ENCODE measurements at regions not wholly inside any gene's neighbourhood (a gene's known extent, or its start where the extent isn't known, plus 50 kb on each side); places are given as distances from the start of the nearest gene placed in this dataset.

DNA sequence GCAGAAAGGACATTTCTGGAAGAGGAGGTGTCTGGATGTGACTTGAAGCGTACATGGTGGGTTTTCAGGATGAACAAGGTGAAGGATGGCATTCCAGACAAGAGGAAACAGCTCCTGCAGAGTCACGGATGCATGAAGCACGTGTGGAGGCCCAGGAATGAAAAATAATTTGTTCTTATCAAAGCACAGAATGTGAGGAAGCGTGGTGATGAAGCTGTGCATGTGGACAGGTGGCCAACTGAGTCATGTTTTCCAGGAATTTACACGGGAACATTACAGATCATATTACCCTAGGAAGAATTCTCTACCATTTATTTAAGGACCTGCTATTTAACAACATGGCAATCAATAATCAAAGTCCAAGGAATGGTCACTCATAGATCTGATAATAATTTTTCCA is 413.2 kb upstream of the KLF6 start:
- H3K4me3 ChIP-seq (ENCODE audit: control insufficient read depth, low read depth, low read length): no peak overlapping the region
- DNase-seq (ENCODE audit: low read depth): no peak
- TF ChIP-seq, protein P1, sequence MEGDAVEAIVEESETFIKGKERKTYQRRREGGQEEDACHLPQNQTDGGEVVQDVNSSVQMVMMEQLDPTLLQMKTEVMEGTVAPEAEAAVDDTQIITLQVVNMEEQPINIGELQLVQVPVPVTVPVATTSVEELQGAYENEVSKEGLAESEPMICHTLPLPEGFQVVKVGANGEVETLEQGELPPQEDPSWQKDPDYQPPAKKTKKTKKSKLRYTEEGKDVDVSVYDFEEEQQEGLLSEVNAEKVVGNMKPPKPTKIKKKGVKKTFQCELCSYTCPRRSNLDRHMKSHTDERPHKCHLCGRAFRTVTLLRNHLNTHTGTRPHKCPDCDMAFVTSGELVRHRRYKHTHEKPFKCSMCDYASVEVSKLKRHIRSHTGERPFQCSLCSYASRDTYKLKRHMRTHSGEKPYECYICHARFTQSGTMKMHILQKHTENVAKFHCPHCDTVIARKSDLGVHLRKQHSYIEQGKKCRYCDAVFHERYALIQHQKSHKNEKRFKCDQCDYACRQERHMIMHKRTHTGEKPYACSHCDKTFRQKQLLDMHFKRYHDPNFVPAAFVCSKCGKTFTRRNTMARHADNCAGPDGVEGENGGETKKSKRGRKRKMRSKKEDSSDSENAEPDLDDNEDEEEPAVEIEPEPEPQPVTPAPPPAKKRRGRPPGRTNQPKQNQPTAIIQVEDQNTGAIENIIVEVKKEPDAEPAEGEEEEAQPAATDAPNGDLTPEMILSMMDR (IDR thresholded peaks at IDR 0.05; ENCODE audit: control insufficient read depth, insufficient read depth, low read depth, low read length, missing control alignments): no peak

DNA sequence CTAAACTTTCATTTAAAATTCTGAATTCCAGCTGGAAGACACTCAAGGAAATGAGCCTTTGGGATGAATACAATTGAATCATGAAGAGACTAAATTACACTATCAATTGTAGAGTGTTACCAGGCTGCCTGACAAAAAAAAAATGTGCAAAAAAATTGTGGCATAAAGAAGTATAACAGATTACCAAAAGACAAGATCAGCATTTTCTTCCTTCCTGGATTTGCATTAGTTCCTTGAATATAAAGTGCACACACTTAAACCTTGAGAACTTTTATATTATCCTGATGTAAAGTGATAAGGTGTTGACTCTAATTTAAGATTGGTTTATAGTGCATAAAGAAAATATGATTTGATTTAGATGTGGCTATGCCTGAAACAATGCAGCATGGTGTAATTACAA is 412.7 kb upstream of the KLF6 start:
- DNase-seq (ENCODE audit: low read depth): no peak
- H3K4me3 ChIP-seq (ENCODE audit: control insufficient read depth, low read depth, low read length): no peak overlapping the region
- TF ChIP-seq, protein P1 (IDR thresholded peaks at IDR 0.05; ENCODE audit: control insufficient read depth, insufficient read depth, low read depth, low read length, missing control alignments): no peak

DNA sequence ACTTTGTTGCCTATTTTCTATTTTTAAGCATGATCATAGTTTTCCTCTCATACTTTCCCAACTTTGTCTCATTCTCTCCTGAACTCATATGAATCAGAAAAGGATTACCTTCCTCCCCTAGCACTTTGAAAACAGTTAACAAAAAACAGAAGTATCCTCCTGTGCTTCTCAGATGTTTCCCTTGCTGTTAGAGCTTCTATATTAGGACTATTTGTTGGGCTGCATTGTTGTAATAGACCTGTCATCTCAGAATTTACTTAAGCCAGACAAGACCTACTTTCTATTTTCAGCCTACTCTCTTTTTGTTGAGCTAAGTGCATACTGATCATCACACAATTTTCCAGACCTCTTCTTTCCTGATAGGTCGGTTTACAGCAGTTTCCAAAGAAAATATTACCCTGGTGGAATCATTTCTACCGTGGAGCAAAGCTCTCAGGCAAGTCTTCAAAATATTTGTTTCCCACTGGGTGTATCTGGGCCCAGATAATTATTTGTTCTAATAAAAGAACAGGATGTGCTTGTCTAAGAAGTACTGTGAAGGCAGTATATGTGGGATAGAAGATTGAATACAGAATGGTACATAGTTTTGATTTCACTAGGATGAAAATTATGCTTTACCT is 411.9 kb upstream of the KLF6 start:
- no peak for DNase-seq (ENCODE audit: low read depth)
- H3K4me3 ChIP-seq (ENCODE audit: control insufficient read depth, low read depth, low read length): no peak overlapping the region
- TF ChIP-seq, protein P1 (IDR thresholded peaks at IDR 0.05; ENCODE audit: control insufficient read depth, insufficient read depth, low read depth, low read length, missing control alignments): no peak

DNA sequence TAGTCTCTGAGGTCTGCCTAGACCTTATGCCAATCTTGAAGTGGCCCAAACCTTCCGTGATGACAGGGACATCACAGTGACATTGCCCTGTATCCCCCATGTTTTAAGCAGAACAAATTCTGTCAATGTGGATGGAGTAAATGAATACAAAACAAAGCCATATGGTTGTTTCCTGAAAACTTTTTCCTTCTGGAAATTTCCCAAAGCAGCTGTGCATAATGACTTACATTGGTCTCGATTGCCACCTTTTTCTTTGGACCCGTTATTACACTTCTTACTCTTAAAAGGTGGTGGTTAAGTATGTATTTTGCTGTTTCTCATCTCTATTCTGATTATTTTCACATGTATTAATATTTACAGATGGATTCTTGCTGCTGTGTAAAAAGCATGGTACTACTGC is 411.2 kb upstream of the KLF6 start:
- DNase-seq (ENCODE audit: low read depth): no peak
- H3K4me3 ChIP-seq (ENCODE audit: control insufficient read depth, low read depth, low read length): no peak overlapping the region
- TF ChIP-seq, protein P1 (IDR thresholded peaks at IDR 0.05; ENCODE audit: control insufficient read depth, insufficient read depth, low read depth, low read length, missing control alignments): no peak

DNA sequence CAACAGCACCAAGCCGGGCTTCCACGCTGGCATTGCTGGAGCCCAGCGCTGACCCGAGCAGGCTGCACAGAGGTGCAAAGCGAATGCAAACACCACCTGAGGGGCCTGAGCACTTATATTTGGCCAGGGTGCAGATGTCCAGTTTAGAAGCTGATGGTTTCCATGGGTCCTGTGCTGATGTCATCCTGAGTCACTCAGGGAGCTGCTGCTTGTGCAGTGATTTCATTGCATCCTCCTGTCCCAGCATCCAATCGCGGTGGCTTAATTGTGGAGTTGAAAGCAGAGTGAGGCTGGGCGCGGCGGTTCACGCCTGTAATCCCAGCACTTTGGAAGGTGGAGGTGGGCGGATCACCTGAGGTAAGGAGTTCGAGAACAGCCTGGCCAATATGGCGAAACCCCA is 410.2 kb upstream of the KLF6 start:
- DNase-seq (ENCODE audit: low read depth): no peak
- no peak overlapping the region for H3K4me3 ChIP-seq (ENCODE audit: control insufficient read depth, low read depth, low read length)
- TF ChIP-seq, protein P1 (IDR thresholded peaks at IDR 0.05; ENCODE audit: control insufficient read depth, insufficient read depth, low read depth, low read length, missing control alignments): no peak

DNA sequence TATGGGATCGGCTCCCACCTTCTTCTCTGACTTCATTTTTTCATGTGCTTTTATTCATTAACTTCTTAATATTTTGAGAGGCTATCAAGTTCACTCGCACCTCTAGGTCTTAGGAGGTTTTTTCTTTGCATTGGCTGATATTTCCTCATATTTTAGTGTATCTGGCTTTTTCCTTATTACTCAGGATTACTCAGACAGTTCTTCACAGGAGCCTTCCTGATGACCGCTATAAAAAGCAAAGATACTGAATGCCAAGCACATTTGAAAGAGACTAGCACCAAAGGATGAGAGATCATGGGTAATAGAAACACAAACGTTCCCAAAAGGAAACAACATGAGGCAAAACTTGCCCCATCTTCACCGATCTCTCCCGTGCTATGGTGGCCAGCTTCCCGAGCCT is 409.2 kb upstream of the KLF6 start:
- H3K4me3 ChIP-seq (ENCODE audit: control insufficient read depth, low read depth, low read length): no peak overlapping the region
- TF ChIP-seq, protein P1 (IDR thresholded peaks at IDR 0.05; ENCODE audit: control insufficient read depth, insufficient read depth, low read depth, low read length, missing control alignments): no peak
- DNase-seq (ENCODE audit: low read depth): no peak

DNA sequence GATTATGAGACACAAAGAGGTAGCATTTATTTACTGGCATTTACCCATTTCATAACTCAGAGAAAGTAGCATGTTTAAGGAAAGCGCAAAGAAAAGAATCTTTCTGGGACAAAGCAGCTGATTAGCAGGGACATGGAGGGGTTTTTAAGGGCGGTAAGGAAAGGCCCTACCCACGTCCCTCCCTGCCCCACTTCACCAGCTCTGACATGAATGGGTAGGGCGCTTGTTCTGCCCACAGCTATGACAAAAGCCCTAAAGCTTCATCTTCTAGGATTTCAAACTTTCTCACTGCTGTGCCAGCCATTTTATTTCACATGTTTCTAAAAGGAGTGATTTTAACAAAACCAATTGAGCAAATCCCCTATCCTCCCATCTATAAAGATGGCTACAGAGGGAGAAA is 406.9 kb upstream of the KLF6 start:
- no peak for DNase-seq (ENCODE audit: low read depth)

More for the DNA sequence above, 406.9 kb upstream of the KLF6 start:
- H3K4me3 ChIP-seq (ENCODE audit: control insufficient read depth, low read depth, low read length): no peak overlapping the region
- TF ChIP-seq, protein P1 (IDR thresholded peaks at IDR 0.05; ENCODE audit: control insufficient read depth, insufficient read depth, low read depth, low read length, missing control alignments): no peak

All from AG09309 (cell line).